ENCODE measurements at regions not wholly inside any gene's neighbourhood (a gene's known extent, or its start where the extent isn't known, plus 50 kb on each side); places are given as distances from the start of the nearest gene placed in this dataset.

GRCh38 chr12:125651625-125652024, 586.4 kb downstream of the AACS start:
- no peak overlapping the region for H3K4me3 Mint-ChIP-seq
- H3K36me3 Mint-ChIP-seq, result no peaks in the 10 kb centered on the region
- DNase-seq (ENCODE audit: low spot score in 2 of 2) (no peak), ATAC-seq (no peak)
- H3K4me1 Mint-ChIP-seq, result no peaks in the 10 kb centered on the region
- peaks cover 5% of the 10 kb centered on the region for H3K9me3 Mint-ChIP-seq
- H3K27ac Mint-ChIP-seq, result no peak overlapping the region

- H3K27ac Mint-ChIP-seq, result no peak overlapping the region
- H3K36me3 Mint-ChIP-seq, result no peaks in the 10 kb centered on the region
- no peak for DNase-seq (ENCODE audit: low spot score in 2 of 2)
- H3K4me1 Mint-ChIP-seq, result no peaks in the 10 kb centered on the region
- ATAC-seq, result no peak
- H3K4me3 Mint-ChIP-seq, result no peak overlapping the region
- H3K9me3 Mint-ChIP-seq, result peaks cover 5% of the 10 kb centered on the region
These were observed 587.4 kb downstream of the AACS start for GRCh38 chr12:125652681-125653080.

GRCh38 chr12:125657681-125658080, 592.4 kb downstream of the AACS start:
- DNase-seq (ENCODE audit: low spot score in 2 of 2) (no peak), ATAC-seq (no peak)
- no peaks in the 10 kb centered on the region for H3K36me3 Mint-ChIP-seq
- no peaks in the 10 kb centered on the region for H3K4me1 Mint-ChIP-seq
- peaks cover 2% of the 10 kb centered on the region for H3K9me3 Mint-ChIP-seq
- no peak overlapping the region for H3K4me3 Mint-ChIP-seq
- no peak overlapping the region for H3K27ac Mint-ChIP-seq

- Mint-ChIP-seq H3K27ac (no peak overlapping the region), H3K36me3 (no peaks in the 10 kb centered on the region), H3K4me3 (no peak overlapping the region), H3K4me1 (no peaks in the 10 kb centered on the region), H3K9me3 (peaks cover under 1% of the 10 kb centered on the region)
- ATAC-seq (no peak), DNase-seq (ENCODE audit: low spot score in 2 of 2) (no peak)
These were observed 609.5 kb downstream of the AACS start for GRCh38 chr12:125674554-125675338.

GRCh38 chr12:125676366-125676765, 611.1 kb downstream of the AACS start:
- Mint-ChIP-seq H3K27ac (no peak overlapping the region), H3K9me3 (no peaks in the 10 kb centered on the region), H3K36me3 (no peaks in the 10 kb centered on the region), H3K4me1 (no peaks in the 10 kb centered on the region), H3K4me3 (no peak overlapping the region)
- ATAC-seq, result no peak
- no peak for DNase-seq (ENCODE audit: low spot score in 2 of 2)

- Mint-ChIP-seq H3K27ac (no peak overlapping the region), H3K9me3 (peaks cover 2% of the 10 kb centered on the region), H3K36me3 (no peaks in the 10 kb centered on the region), H3K4me1 (no peaks in the 10 kb centered on the region), H3K4me3 (no peak overlapping the region)
- no peak for DNase-seq (ENCODE audit: low spot score in 2 of 2)
- no peak for ATAC-seq
These were observed 612.6 kb downstream of the AACS start for GRCh38 chr12:125677829-125678228.

GRCh38 chr12:125678589-125678993, 613.4 kb downstream of the AACS start:
- Mint-ChIP-seq H3K4me1 (no peaks in the 10 kb centered on the region), H3K36me3 (no peaks in the 10 kb centered on the region), H3K4me3 (no peak overlapping the region), H3K27ac (no peak overlapping the region), H3K9me3 (peaks cover 2% of the 10 kb centered on the region)
- no peak for DNase-seq (ENCODE audit: low spot score in 2 of 2)
- ATAC-seq, result no peak

- ATAC-seq (no peak), DNase-seq (ENCODE audit: low spot score in 2 of 2) (no peak)
- Mint-ChIP-seq H3K36me3 (no peaks in the 10 kb centered on the region), H3K4me1 (no peaks in the 10 kb centered on the region), H3K4me3 (no peak overlapping the region), H3K27ac (no peak overlapping the region), H3K9me3 (peaks cover 5% of the 10 kb centered on the region)
These were observed 618.6 kb downstream of the AACS start for GRCh38 chr12:125683748-125684381.

GRCh38 chr12:125684968-125685790, 619.9 kb downstream of the AACS start:
- H3K4me1 Mint-ChIP-seq, result no peaks in the 10 kb centered on the region
- H3K36me3 Mint-ChIP-seq, result no peaks in the 10 kb centered on the region
- no peak overlapping the region for H3K4me3 Mint-ChIP-seq
- no peak overlapping the region for H3K27ac Mint-ChIP-seq
- ATAC-seq, result no peak
- H3K9me3 Mint-ChIP-seq, result peaks cover 5% of the 10 kb centered on the region
- no peak for DNase-seq (ENCODE audit: low spot score in 2 of 2)

GRCh38 chr12:125685915-125686314, 620.7 kb downstream of the AACS start:
- Mint-ChIP-seq H3K36me3 (no peaks in the 10 kb centered on the region), H3K27ac (no peak overlapping the region), H3K9me3 (peaks cover 5% of the 10 kb centered on the region), H3K4me1 (no peaks in the 10 kb centered on the region), H3K4me3 (no peak overlapping the region)
- ATAC-seq (no peak), DNase-seq (ENCODE audit: low spot score in 2 of 2) (no peak)

GRCh38 chr12:125687403-125687802, 622.2 kb downstream of the AACS start:
- no peaks in the 10 kb centered on the region for H3K36me3 Mint-ChIP-seq
- no peak overlapping the region for H3K4me3 Mint-ChIP-seq
- no peak overlapping the region for H3K27ac Mint-ChIP-seq
- ATAC-seq, result no peak
- H3K4me1 Mint-ChIP-seq, result no peaks in the 10 kb centered on the region
- no peak for DNase-seq (ENCODE audit: low spot score in 2 of 2)
- H3K9me3 Mint-ChIP-seq, result peaks cover 3% of the 10 kb centered on the region

- H3K27ac Mint-ChIP-seq, result no peak overlapping the region
- H3K4me3 Mint-ChIP-seq, result no peak overlapping the region
- H3K36me3 Mint-ChIP-seq, result no peaks in the 10 kb centered on the region
- H3K4me1 Mint-ChIP-seq, result no peaks in the 10 kb centered on the region
- DNase-seq (ENCODE audit: low spot score in 2 of 2) (no peak), ATAC-seq (no peak)
- peaks cover 3% of the 10 kb centered on the region for H3K9me3 Mint-ChIP-seq
These were observed 622.6 kb downstream of the AACS start for GRCh38 chr12:125687820-125688219.

GRCh38 chr12:125688223-125688622, 623.0 kb downstream of the AACS start:
- Mint-ChIP-seq H3K36me3 (no peaks in the 10 kb centered on the region), H3K27ac (no peak overlapping the region), H3K4me3 (no peak overlapping the region), H3K9me3 (peaks cover 3% of the 10 kb centered on the region), H3K4me1 (no peaks in the 10 kb centered on the region)
- DNase-seq (ENCODE audit: low spot score in 2 of 2) (no peak), ATAC-seq (no peak)

- H3K4me1 Mint-ChIP-seq, result no peaks in the 10 kb centered on the region
- H3K36me3 Mint-ChIP-seq, result no peaks in the 10 kb centered on the region
- ATAC-seq (no peak), DNase-seq (ENCODE audit: low spot score in 2 of 2) (no peak)
- H3K9me3 Mint-ChIP-seq, result peaks cover 3% of the 10 kb centered on the region
- no peak overlapping the region for H3K4me3 Mint-ChIP-seq
- H3K27ac Mint-ChIP-seq, result no peak overlapping the region
These were observed 623.6 kb downstream of the AACS start for GRCh38 chr12:125688881-125689280.

GRCh38 chr12:125689576-125690410, 624.6 kb downstream of the AACS start:
- Mint-ChIP-seq H3K4me3 (no peak overlapping the region), H3K4me1 (no peaks in the 10 kb centered on the region), H3K9me3 (peaks cover 3% of the 10 kb centered on the region), H3K36me3 (no peaks in the 10 kb centered on the region), H3K27ac (no peak overlapping the region)
- no peak for ATAC-seq
- no peak for DNase-seq (ENCODE audit: low spot score in 2 of 2)

Measured in stimulated activated effector memory CD8-positive, alpha-beta T cell treated with anti-CD3 and anti-CD28 coated beads, Interleukin-12 subunit alpha, Interleukin-12 subunit beta, amount 100 ng/mL, for 72 hours (primary cell).